ENCODE measurements at regions not wholly inside any gene's neighbourhood (a gene's known extent, or its start where the extent isn't known, plus 50 kb on each side); places are given as distances from the start of the nearest gene placed in this dataset.

DNA sequence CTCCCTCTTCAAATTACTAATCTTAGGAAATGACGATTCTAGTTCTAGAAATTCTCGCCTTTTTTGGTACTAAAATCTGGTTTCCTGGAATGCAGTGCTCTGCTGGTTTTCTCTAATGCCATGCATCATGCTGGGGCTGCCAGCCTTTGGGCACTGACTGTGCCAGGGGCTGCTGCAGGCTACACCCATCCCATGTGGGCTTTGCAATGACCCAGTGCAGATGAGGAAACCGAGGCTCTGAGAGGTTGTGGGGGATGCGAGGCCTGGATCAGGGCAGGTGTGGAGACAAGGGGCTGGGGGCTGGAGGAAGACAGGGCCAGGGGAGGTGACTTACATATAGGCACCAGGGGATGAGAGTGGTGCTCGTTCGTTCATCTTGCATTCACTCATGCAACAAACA lies 95.3 kb downstream of the HMX1 start:
- no peak for TF ChIP-seq CTCF (IDR thresholded peaks at IDR 0.05; ENCODE audit: extremely low read depth, insufficient read depth, missing control alignments)
- DNase-seq (ENCODE audit: low spot score) = no peak
- in situ Hi-C loops (cut with MboI; ENCODE audit: low pct_unique_long_range_greater_than_20kb, low sequenced_read_pairs, unreplicated experiment) = no loop called here

- no peak for TF ChIP-seq CTCF (IDR thresholded peaks at IDR 0.05; ENCODE audit: extremely low read depth, insufficient read depth, missing control alignments)
- in situ Hi-C loops (cut with MboI; ENCODE audit: low pct_unique_long_range_greater_than_20kb, low sequenced_read_pairs, unreplicated experiment) = no loop called here
- DNase-seq (ENCODE audit: low spot score) = no peak
These were observed 95.8 kb downstream of the HMX1 start for GRCh38 chr4:8775751-8776355.

- TF ChIP-seq CTCF (IDR thresholded peaks at IDR 0.05; ENCODE audit: extremely low read depth, insufficient read depth, missing control alignments) = no peak
- in situ Hi-C loops (cut with MboI; ENCODE audit: low pct_unique_long_range_greater_than_20kb, low sequenced_read_pairs, unreplicated experiment) = no loop called here
- no peak for DNase-seq (ENCODE audit: low spot score)
These were observed 96.5 kb downstream of the HMX1 start for GRCh38 chr4:8775121-8775520.

DNA sequence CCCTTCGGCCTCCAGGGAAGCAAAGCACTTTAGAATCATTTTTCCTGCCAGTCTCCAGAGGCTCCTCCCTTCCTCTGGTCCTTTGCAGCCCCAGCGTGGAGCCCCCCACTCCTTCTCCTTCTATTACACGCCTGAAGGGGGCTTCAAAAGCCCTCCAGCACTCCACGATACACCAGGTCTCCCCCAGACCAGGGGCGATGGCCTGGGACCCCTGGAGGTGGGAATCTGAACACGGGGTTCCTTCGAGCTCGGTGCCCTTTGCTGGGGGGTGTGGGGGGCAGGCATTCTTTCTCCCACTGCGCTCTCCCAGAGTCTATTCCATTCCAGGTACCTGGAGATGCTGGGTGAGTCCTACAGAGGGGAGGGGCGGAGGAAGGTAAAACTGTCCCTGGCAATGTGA lies 97.6 kb downstream of the HMX1 start:
- in situ Hi-C loops (cut with MboI; ENCODE audit: low pct_unique_long_range_greater_than_20kb, low sequenced_read_pairs, unreplicated experiment) = no loop called here
- no peak for TF ChIP-seq CTCF (IDR thresholded peaks at IDR 0.05; ENCODE audit: extremely low read depth, insufficient read depth, missing control alignments)
- DNase-seq (ENCODE audit: low spot score) = no peak

DNA sequence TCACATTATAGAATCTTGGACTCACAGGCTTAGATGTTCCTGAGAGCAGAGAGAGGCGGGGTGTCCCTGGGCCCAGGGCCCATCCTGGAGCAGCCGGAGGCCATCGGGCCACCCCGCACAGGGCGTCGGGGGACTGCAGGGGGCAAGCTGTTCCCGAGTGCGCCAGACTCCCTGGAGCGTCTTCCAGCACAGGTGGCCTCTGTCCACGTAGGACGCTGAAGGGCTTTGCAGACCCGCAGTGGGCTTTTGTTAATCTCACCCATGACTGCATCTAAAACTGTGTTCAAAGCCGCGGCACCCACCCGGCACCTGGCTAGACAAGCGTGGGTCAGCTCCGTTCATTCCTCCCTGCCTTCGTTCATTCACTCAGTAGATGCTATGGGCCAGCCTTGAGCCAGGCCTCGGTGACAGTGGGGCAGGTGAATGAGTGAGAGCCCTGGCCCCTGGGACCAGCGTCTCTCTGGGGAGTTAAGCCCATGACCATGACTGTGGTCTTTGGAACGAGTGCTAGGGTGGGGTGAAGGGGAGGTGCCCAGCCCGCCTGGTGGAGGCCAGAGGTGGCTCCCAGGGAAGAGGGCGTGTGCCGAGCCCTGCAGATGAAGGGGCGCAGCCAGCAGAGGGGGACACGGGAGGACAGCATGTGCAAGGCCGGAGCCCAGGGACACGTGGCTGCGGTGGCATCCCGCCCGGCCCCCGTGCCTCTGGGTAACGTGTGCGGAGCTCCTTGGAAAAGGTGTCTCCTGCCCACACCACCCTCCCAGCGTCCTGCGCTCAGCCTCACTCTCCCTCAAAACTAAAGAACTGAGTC lies 98.3 kb downstream of the HMX1 start:
- no peak for DNase-seq (ENCODE audit: low spot score)
- in situ Hi-C loops (cut with MboI; ENCODE audit: low pct_unique_long_range_greater_than_20kb, low sequenced_read_pairs, unreplicated experiment) = no loop called here
- no peak for TF ChIP-seq CTCF (IDR thresholded peaks at IDR 0.05; ENCODE audit: extremely low read depth, insufficient read depth, missing control alignments)

GRCh38 chr4:8772499-8773123 lies 99.0 kb downstream of the HMX1 start:
- DNase-seq (ENCODE audit: low spot score) = no peak
- TF ChIP-seq CTCF (IDR thresholded peaks at IDR 0.05; ENCODE audit: extremely low read depth, insufficient read depth, missing control alignments) = no peak
- in situ Hi-C loops (cut with MboI; ENCODE audit: low pct_unique_long_range_greater_than_20kb, low sequenced_read_pairs, unreplicated experiment) = no loop called here

Measured in GM13977 (cell line).